ENCODE measurements at regions not wholly inside any gene's neighbourhood (a gene's known extent, or its start where the extent isn't known, plus 50 kb on each side); places are given as distances from the start of the nearest gene placed in this dataset.
A peak's percentile ranks its signal among the peaks of the same experiment; 100 is the strongest.

GRCh38 chr9:92242260-92243136 is 51.0 kb downstream of the IARS1 start:
- TF ChIP-seq CTCF (IDR thresholded peaks at IDR 0.05; ENCODE audit: extremely low read depth in 1 of 2, insufficient read depth in 1 of 2, low read depth in 1 of 2, low read length in 2 of 2) (peak; percentile 9 to 45), MYC (IDR thresholded peaks at IDR 0.05; ENCODE audit: low read depth, low read length) (no peak), POLR2A (IDR thresholded peaks at IDR 0.05; ENCODE audit: low read depth, low read length) (no peak), EZH2 (IDR thresholded peaks at IDR 0.05; ENCODE audit: borderline replicate concordance, low read depth, low read length, severe bottlenecking) (no peak), POLR2AphosphoS5 (IDR thresholded peaks at IDR 0.05; ENCODE audit: insufficient read depth, low read depth, low read length) (no peak), MAX (IDR thresholded peaks at IDR 0.05; ENCODE audit: insufficient read depth, insufficient read length) (no peak)

Measured in endothelial cell of umbilical vein (primary cell).